K562 (cell line): ENCODE measurements at regions not wholly inside any gene's neighbourhood (a gene's known extent, or its start where the extent isn't known, plus 50 kb on each side); places are given as distances from the start of the nearest gene placed in this dataset.

Experiments
- COPS2 ChIP-seq: fragments of 450-650 bp; conservative IDR thresholded peaks from 2 replicates; pipeline ENCODE4 v1.6.1; 2016; ENCODE audit warnings: mild to moderate bottlenecking, moderate library complexity
- CTCF ChIP-seq, 3 experiments: IDR thresholded peaks in 2 of 3; conservative IDR thresholded peaks in 1 of 3; 2 replicates each; pipeline ENCODE4 v1.5.1; 2011 to 2012; ENCODE audit warnings: low read length in 3 of 3, mild to moderate bottlenecking in 3 of 3, control low read depth in 2 of 3, improper control_type of control experiment in 1 of 3, inconsistent platforms in 1 of 3, low read depth in 1 of 3, mixed read lengths in 1 of 3, moderate library complexity in 1 of 3; ENCODE audit not compliant: insufficient read depth in 2 of 3
- FIP1L1 ChIP-seq: fragments of 200-400 bp; formaldehyde crosslinking; IDR thresholded peaks from 2 replicates; pipeline ENCODE4 v1.6.1; 2018; ENCODE audit warnings: mild to moderate bottlenecking, low read depth, low read length; ENCODE audit not compliant: poor library complexity, severe bottlenecking
- MTA1 ChIP-seq: fragments of 450-650 bp; IDR thresholded peaks from 2 replicates; pipeline ENCODE4 v1.6.1; 2017; ENCODE audit warnings: borderline replicate concordance
- MXI1 ChIP-seq: IDR thresholded peaks from 2 replicates; pipeline ENCODE4 v1.6.1; 2011; ENCODE audit warnings: low read depth, mild to moderate bottlenecking, improper control_type of control experiment, low read length
- PPARD ChIP-seq: fragments of 250-450 bp; sonication (Bioruptor Pico); IDR thresholded peaks from 2 replicates; pipeline ENCODE4 v1.8.0; 2022; ENCODE audit warnings: inconsistent platforms, mild to moderate bottlenecking, moderate library complexity
- THAP7 ChIP-seq: fragments of 250-450 bp; sonication (Bioruptor Pico); IDR thresholded peaks from 2 replicates; pipeline ENCODE4 v1.5.0; 2021
- ZNF79 ChIP-seq: fragments of 250-450 bp; sonication (Bioruptor Pico); IDR thresholded peaks from 2 replicates; pipeline ENCODE4 v1.4.0; 2020; ENCODE audit warnings: low read depth, mild to moderate bottlenecking, moderate library complexity

- TF ChIP-seq CTCF (IDR thresholded peaks at IDR 0.05 in 2 of 3, conservative IDR thresholded peaks at IDR 0.05 in 1 of 3; ENCODE audit: insufficient read depth in 2 of 3, low read depth in 1 of 3, low read length in 3 of 3) = no peak
- TF ChIP-seq PPARD (CRISPR knock-in tag) = no peak
- TF ChIP-seq MTA1 = no peak
- no peak for TF ChIP-seq FIP1L1
- no peak for TF ChIP-seq MXI1
- no peak for TF ChIP-seq ZNF79
- no peak for TF ChIP-seq COPS2
- no peak for TF ChIP-seq THAP7
These were observed 158.1 kb downstream of the SLC24A2 start for GRCh38 chr9:19630760-19631159.
